Psoas muscle (tissue), 7 donors: ENCODE measurements at regions not wholly inside any gene's neighbourhood (a gene's known extent, or its start where the extent isn't known, plus 50 kb on each side); places are given as distances from the start of the nearest gene placed in this dataset.
A peak's percentile ranks its signal among the peaks of the same experiment; 100 is the strongest.

Experiments used
- ATAC-seq, 4 donors: fragments of 200-7000 bp; cut with Tn5 transposase; one replicate each; pipeline ENCODE4 v1.9.1; 2020; ENCODE audit warnings: moderate library complexity in 3 of 4, mild to moderate bottlenecking in 2 of 4
- DNase-seq, 2 donors: peaks; one replicate each; pipeline ENCODE4 v3.0.0-alpha.2; 2020
- H3K27ac ChIP-seq: fragments of 200-600 bp; one replicate; pipeline ENCODE4 v1.8.0; 2022
- H3K27me3 ChIP-seq, 3 donors: fragments of 200-600 bp in 1 of 3; one replicate each; pipeline versions ENCODE4 v1.6.1 to v1.8.0; 2013 to 2022; ENCODE audit warnings: low read length in 2 of 3, mild to moderate bottlenecking in 2 of 3, moderate library complexity in 1 of 3; ENCODE audit not compliant: insufficient read depth in 3 of 3
- H3K36me3 ChIP-seq, 2 donors: fragments of 200-600 bp in 1 of 2; one replicate each; pipeline versions ENCODE4 v1.6.1 to v1.8.0; 2013 to 2022; ENCODE audit warnings: low read depth in 1 of 2, mild to moderate bottlenecking in 1 of 2, moderate library complexity in 1 of 2; ENCODE audit not compliant: insufficient read depth in 1 of 2
- H3K4me1 ChIP-seq: fragments of 200-600 bp; one replicate; pipeline ENCODE4 v1.8.0; 2022
- H3K4me3 ChIP-seq: fragments of 200-600 bp; one replicate; pipeline ENCODE4 v1.8.0; 2022; ENCODE audit warnings: mild to moderate bottlenecking
- H3K9me3 ChIP-seq: fragments of 200-600 bp; one replicate; pipeline ENCODE4 v1.8.0; 2022
- WGBS, 3 donors: extraction: QIAGEN DNeasy Blood & Tissue Kit; methylation state at CpG; one replicate each; pipeline versions ENCODE4 v1.1.6 to v1.1.7; 2013; 5-methylcytosine and 5-hydroxymethylcytosine counted together
- intact Hi-C, 2 donors: fragments of 100-400 bp; cut with DNase I; formaldehyde crosslinking; loops; one replicate each; pipeline versions ENCODE4 v1.11.0 to v1.14.2; 2022
- TF ChIP-seq, protein P1 (sequence below): fragments of 200-600 bp; IDR thresholded peaks from one replicate; pipeline ENCODE4 v1.8.0; 2022; ENCODE audit warnings: antibody characterized with exemption
- donor health status: healthy with polysubstance abuse.
- donor health status: DM: no; HTN: no; CAD: no; lungs with moderate emphysema.
- donor health status: Bipolar disorder and iron deficiency.
- donor health status: healthy.
- donor health status: DM: yes; HTN: yes; CAD: no.
- donor health status: DM: no; HTN: no; CAD: no.
- donor health status: DM: yes; HTN: yes; CAD: no.

DNA sequence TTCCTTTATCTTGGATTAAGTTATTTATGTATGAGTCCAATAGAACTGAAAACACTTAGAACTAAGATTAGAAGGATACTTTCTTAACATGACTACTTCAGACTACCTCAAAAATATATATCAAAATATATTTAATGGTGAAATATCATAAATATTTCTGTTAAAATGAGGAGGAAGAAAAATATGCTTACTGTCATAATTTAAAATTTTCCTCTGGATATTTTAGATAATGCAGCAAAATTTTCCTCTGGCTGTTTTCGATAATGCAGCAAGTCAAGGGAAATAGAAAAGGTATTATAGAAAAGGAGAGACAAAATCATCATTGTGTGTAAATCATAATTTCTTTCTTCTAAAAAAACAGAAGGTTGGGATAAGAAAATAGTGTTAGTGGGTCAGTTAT, 263.3 kb downstream of the HS3ST3A1 start:
- DNase-seq = no peak
- TF ChIP-seq, protein P1, sequence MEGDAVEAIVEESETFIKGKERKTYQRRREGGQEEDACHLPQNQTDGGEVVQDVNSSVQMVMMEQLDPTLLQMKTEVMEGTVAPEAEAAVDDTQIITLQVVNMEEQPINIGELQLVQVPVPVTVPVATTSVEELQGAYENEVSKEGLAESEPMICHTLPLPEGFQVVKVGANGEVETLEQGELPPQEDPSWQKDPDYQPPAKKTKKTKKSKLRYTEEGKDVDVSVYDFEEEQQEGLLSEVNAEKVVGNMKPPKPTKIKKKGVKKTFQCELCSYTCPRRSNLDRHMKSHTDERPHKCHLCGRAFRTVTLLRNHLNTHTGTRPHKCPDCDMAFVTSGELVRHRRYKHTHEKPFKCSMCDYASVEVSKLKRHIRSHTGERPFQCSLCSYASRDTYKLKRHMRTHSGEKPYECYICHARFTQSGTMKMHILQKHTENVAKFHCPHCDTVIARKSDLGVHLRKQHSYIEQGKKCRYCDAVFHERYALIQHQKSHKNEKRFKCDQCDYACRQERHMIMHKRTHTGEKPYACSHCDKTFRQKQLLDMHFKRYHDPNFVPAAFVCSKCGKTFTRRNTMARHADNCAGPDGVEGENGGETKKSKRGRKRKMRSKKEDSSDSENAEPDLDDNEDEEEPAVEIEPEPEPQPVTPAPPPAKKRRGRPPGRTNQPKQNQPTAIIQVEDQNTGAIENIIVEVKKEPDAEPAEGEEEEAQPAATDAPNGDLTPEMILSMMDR = no peak
- WGBS, 3 donors = 86 to 95% (median 94%) methylated on average over 1 of the region's 1 CpG

DNA sequence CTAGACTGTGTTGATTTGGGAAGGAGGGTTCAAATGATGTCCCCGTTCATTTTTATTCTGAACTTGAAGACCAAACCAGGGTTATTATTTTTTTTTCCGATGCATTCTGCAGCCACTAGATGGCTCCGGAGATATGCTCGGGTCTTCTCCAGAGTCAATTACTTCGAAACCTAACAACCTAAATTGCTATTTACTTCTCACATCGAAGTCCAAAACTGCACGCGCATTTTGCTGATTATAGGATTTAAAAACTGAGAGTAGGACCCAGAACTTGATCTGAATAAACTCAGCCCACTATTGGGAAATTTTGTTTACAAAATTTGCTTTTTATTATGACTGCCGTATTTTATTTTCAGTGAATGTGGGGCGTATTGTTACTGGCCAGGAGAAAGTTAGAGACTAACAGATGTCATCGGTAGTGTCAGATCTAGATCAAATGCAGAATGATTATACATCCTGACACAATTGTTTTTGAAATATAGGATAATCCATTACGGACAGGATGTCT, 263.8 kb downstream of the HS3ST3A1 start:
- H3K9me3 ChIP-seq = no peaks in the 10 kb centered on the region
- peak overlapping the region; percentile 38 for H3K4me3 ChIP-seq
- no peaks in the 10 kb centered on the region for H3K27me3 ChIP-seq
- DNase-seq (no peak), ATAC-seq (no peak)
- H3K4me1 ChIP-seq = no peaks in the 10 kb centered on the region
- H3K27ac ChIP-seq = no peak overlapping the region
- intact Hi-C loops = loop anchor here (5.0 to 10.0 kb wide), 2 partner anchors 967 to 1589 kb away; partner anchors contain the start of gene HS3ST3B1 (in 2 of the 2)
- 2 to 3% (median 3%) methylated on average over 12 of the region's 12 CpGs for WGBS, 3 donors
- TF ChIP-seq, protein P1 = peak; percentile 58
- H3K36me3 ChIP-seq = no peaks in the 10 kb centered on the region

More for the DNA sequence above, 263.3 kb downstream of the HS3ST3A1 start:
- H3K27me3 ChIP-seq = no peaks in the 10 kb centered on the region
- H3K4me3 ChIP-seq = peak overlapping the region; percentile 38
- H3K27ac ChIP-seq = no peak overlapping the region
- no peak for ATAC-seq
- no peaks in the 10 kb centered on the region for H3K9me3 ChIP-seq
- H3K36me3 ChIP-seq = no peaks in the 10 kb centered on the region
- H3K4me1 ChIP-seq = no peaks in the 10 kb centered on the region
- intact Hi-C loops = loop anchor here (5.0 to 10.0 kb wide), 2 partner anchors 966 to 1589 kb away; partner anchors contain the start of gene HS3ST3B1 (in 2 of the 2)

DNA sequence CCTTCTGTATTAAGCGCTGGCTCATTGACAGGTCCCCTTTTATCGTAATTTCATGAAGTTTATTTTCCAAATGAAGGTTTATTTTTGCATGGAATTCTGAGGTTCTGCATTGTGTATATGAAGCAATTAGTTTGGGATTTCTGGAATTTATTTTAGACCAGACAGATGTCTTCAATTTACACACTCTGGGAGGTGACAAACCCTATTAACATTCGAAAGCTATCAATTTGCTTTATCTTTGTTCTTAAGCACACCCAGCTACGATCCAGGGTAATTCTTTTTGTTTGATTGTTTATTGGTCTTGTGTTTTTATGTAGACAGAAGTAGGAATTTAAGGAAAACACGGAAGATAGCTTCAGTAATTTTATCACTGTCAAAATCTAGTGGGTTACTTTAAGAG, 264.6 kb downstream of the HS3ST3A1 start:
- Histone ChIP-seq H3K27ac (no peak overlapping the region), H3K36me3 (no peaks in the 10 kb centered on the region), H3K9me3 (no peaks in the 10 kb centered on the region), H3K4me1 (no peaks in the 10 kb centered on the region), H3K4me3 (no peak overlapping the region), H3K27me3 (no peaks in the 10 kb centered on the region)
- DNase-seq (no peak), ATAC-seq (no peak)
- TF ChIP-seq, protein P1 = no peak
- WGBS, 3 donors = 61 to 62% (median 61%) methylated on average over 5 of the region's 5 CpGs
- intact Hi-C loops = loop anchor here (5.0 to 10.0 kb wide), 2 partner anchors 968 to 1590 kb away; partner anchors contain the start of gene HS3ST3B1 (in 2 of the 2)

DNA sequence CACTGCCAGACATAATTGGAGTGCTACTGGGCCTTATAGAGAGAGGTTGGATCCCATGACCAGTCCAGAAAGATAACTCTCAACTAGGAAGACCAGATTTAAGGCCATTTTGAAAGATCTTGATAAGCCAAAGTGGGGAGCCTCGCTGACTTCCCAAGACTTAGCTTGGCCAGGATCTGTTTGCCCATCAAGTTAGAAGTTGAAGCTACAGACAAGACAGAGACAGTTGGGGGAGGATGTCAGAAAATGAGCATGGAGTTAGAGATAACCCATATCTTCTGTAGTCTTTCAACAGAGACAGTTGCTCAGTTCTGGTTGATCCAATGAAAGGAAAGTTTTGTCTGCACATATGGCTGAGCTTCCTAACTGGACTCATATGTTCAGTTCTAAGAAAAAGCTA, 267.4 kb downstream of the HS3ST3A1 start:
- intact Hi-C loops = loop anchor here (10.0 kb wide), 1 partner anchor 970 kb away; the partner anchor contains the start of gene HS3ST3B1 (in 2 of the 2)
- no peak for ATAC-seq
- Histone ChIP-seq H3K4me3 (no peak overlapping the region), H3K4me1 (no peaks in the 10 kb centered on the region), H3K36me3 (no peaks in the 10 kb centered on the region), H3K27me3 (no peaks in the 10 kb centered on the region), H3K27ac (no peak overlapping the region), H3K9me3 (no peaks in the 10 kb centered on the region)
- no peak for DNase-seq
- 86 to 93% (median 88%) methylated on average over 1 of the region's 1 CpG for WGBS, 3 donors
- TF ChIP-seq, protein P1 = no peak

DNA sequence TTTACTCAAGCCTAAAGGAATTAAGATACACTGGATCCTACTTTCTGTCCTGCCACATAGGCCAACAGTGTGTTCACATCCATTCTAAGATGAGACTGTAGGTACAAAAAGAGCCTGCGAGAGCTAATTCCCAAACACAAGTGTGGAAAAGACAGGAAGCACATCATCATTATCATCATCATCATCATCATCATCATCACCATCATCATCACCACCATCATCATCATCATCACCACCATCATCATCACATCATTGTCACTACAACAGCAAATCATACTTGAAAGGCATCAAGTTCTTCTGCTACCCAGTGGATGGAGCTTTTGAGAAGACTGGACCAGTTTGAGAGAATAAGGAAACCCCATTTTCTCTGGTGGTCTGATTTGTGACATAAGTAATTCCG, 268.1 kb downstream of the HS3ST3A1 start:
- Histone ChIP-seq H3K36me3 (no peaks in the 10 kb centered on the region), H3K4me1 (no peaks in the 10 kb centered on the region), H3K4me3 (no peak overlapping the region), H3K27ac (no peak overlapping the region), H3K9me3 (no peaks in the 10 kb centered on the region), H3K27me3 (no peaks in the 10 kb centered on the region)
- TF ChIP-seq, protein P1 = no peak
- ATAC-seq (no peak), DNase-seq (no peak)
- 87 to 90% (median 89%) methylated on average over 2 of the region's 2 CpGs for WGBS, 3 donors
- intact Hi-C loops = loop anchor here (10.0 kb wide), 1 partner anchor 971 kb away; the partner anchor contains the start of gene HS3ST3B1 (in 2 of the 2)
